CD4-positive, alpha-beta T cell treated with Interferon alpha-2 for 1 hour (primary cell): ENCODE measurements at regions not wholly inside any gene's neighbourhood (a gene's known extent, or its start where the extent isn't known, plus 50 kb on each side); places are given as distances from the start of the nearest gene placed in this dataset.

Experiments used
- DNase-seq, 2 donors: peaks; one replicate each; pipeline ENCODE4 v3.0.0-alpha.2; 2020 to 2022

DNA sequence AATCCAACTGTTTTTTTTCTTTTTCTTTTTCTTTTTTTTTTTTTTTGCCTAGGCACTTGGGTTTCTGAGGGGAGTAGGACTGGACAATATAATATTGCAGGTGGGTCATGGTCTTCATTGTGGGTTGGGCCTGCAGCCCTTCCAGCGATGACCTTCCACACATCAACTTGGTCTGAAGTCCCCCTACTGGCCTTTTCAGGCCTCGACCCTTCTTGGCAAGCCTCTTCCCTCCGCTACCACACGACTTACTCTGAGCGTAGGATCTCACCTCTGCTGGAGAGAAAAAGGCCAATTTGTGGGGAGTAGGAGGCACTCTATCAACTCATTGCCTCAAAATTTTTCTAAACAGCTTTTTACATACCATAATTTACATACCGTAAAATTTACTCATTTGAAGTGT, 51.1 kb upstream of the GRIK3 start:
- no peak for DNase-seq

GRCh38 chr1:37089750-37090149, 55.4 kb upstream of the GRIK3 start:
- no peak for DNase-seq

- DNase-seq: no peak
Measured at GRCh38 chr1:37090671-37091070, 56.4 kb upstream of the GRIK3 start.

GRCh38 chr1:37092937-37093336, 58.6 kb upstream of the GRIK3 start:
- no peak for DNase-seq

DNA sequence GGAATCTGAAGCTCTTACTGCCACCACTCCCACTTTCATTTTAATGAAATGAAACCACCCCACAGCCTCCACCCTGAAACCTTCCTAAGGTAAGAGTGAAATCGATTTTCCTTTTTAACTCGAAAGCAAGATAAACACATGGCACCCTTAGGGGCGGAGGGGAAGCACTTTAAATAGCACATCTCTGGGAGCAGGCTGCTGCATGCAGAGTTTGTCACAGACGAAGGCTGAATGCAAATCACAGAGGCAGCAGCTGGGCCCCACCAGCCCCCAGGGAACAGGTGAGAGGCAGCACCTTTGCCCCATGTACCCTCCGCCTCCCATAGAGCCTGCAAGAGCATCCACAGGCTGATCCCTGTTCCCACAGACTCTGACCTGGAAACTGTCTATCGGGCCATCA, 60.0 kb upstream of the GRIK3 start:
- no peak for DNase-seq

DNA sequence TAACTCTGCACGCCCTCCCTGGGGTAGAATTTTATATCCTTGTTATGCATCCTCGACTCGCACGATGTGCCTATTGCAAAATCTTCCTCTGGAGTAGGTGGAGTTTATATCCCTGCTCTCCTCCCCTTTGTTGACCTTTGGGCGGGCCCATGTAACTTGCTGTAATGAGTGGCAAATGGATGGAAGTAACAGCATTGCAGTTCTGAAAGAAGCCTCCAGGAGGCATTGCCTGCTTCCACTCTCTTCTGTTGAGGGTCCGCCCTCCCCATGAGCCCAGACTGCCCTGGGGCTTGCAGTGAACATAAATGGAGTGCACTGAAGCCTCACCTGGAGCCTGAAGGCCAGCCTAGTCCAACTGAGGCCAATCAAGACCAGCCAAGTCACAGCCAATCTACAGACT, 62.2 kb upstream of the GRIK3 start:
- DNase-seq: no peak

GRCh38 chr1:37097731-37098130, 63.4 kb upstream of the GRIK3 start:
- DNase-seq: no peak

GRCh38 chr1:37098237-37098636, 63.9 kb upstream of the GRIK3 start:
- no peak for DNase-seq

DNA sequence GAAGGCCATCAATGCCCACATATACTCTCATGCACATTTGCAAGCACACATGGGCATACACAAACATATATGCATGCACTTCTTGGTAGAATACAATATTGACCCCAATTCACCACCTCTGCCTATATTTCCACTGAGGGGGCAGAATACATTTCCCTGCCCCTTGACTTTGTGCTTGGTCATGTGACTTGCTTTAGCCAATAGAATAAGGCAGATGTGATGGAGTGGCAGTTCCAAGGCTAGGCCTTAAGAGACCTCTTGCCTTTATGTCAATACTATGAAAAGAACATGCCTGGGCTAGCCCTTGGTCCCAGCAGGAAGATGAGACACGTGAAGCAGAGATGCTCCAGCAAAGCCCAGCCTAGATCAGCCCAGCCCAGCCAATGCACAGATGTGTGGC, 66.0 kb upstream of the GRIK3 start:
- DNase-seq: no peak

DNA sequence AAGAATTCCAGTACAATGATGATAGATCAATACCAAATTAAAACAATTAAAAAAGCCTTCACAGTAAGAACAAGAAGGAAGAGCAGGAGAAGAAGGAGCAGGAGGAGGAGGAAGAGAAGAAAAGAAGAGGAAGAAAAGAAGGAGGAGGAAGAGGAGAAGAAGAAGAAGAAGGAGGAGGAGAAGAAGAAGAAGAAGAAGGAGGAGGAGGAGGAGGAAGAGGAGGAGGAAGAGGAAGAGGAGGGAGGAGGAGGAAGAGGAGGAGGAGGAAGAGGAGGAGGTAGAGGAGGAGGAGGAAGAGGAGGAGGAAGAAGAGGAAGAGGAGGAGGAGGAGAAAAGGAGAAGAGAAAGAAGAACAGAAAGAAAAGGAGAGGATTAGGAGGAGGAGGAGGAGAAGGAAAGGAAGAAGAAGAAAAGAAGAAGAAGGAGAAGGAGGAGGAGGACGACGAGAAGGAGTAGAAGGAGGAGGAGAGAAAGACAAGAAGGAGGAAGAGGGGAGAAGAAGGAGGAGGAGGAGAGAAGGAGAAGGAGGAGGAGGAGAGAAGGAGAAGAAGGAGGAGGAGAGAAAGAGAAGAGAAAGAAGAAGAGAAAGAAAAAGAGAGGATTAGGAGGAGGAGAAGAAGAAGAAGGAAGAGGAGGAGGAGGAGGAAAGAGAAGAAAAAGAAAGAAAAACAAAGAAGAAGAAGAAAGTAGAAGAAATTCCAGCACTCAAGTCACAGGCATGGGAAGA, 68.5 kb upstream of the GRIK3 start:
- no peak for DNase-seq

DNA sequence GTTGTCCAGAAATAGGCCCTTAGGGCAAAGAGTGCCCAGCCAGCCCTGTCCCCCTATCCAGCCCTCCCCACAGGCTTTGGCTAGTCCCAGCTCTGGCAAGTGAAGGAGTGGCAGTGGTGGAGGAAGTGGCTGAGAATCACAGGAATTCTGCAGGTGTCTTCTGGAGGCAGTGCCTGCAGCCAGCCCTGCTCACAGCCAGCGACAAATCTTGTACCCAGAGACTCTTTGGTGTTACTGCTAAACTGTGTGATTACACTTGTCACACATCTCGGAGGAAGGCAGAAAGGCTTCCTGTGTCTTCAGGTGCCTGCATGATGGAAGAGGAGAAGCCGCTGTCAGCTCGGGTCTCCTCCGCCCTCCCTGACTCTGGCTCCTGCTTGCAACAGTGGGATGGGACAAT, 71.6 kb upstream of the GRIK3 start:
- DNase-seq: no peak

GRCh38 chr1:37107153-37107907, 73.0 kb upstream of the GRIK3 start:
- no peak for DNase-seq

DNA sequence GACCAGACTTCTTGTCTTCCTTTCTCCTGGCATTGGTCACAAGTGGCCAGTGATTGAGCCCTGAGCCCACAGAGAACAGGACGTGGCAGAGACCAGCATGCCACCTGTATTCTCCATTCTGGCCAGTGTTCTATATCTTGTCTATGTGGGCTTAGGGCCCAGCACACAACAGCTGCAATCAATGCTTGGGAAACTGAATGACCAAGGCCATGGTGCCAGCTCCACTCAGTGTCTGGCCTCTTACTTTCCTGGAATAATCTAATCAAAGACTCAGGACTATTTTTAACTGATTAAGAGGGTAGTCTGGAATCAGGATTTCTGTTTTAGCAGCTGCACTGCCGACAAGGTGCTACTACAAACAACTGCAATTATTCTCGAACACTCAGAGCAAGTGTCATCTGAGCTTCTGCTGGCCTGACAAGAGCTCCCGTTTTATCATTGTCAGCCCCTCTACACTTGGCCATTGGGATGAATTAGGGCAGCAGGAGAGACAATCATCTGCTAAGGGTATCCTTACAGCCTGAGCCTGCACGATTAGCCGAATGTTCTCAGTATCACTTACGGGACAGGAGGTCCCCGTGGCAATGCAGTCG, 74.4 kb upstream of the GRIK3 start:
- no peak for DNase-seq

GRCh38 chr1:37112430-37112829, 78.1 kb upstream of the GRIK3 start:
- DNase-seq: no peak

DNA sequence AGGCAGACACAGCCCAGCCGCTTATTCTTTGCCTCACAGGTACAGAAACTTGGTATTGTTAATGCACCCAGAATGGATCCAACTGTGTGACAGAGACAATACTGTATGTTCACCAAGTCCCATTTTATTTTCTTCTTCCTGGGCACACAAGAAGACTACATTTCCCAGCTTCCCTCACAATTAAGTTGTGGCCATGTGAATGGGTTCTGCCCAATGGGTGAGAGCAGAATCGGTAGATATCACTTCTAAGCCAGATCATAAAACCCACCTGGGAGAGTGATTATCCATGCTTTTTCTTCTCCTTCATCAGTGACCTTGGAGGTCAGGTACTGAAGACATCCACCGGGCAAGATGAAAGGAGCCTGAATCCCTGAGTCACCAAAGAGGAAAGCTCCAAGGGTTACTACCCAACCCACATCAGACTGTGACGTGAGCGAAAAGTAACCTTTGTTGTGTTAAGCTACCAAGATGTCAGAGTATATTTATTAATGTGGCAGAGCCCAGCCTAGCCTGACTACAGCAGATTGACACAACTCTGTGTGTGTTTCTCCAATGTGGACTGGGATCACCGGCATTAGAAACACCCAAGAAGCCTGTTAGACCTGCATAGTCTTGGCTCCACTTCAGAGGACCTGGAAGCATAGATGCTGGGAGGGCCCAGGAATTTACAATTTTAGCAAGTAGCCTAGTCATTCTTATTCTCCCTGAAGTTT, 79.1 kb upstream of the GRIK3 start:
- DNase-seq: no peak

DNA sequence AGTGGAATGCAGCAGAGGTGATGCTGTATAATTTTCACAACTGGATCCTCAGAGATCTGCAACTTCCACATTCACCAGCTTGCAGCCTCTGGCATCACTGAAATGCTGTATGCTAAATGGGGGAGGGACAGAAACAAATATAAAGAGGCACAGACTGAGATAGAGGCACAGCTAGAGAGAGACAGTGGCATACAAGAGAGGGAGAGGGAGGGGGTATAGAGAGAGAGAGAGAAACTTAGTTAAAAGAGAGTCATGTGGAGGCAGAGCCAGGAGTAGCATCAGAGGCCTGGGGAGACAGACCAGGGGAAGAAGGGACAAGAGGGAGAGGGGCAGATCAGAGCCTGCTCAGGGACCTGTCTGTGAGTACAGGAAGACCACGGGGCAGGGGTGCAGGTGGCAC, 84.5 kb upstream of the GRIK3 start:
- no peak for DNase-seq

- no peak for DNase-seq
Measured at GRCh38 chr1:37120279-37120678, 86.0 kb upstream of the GRIK3 start.

DNA sequence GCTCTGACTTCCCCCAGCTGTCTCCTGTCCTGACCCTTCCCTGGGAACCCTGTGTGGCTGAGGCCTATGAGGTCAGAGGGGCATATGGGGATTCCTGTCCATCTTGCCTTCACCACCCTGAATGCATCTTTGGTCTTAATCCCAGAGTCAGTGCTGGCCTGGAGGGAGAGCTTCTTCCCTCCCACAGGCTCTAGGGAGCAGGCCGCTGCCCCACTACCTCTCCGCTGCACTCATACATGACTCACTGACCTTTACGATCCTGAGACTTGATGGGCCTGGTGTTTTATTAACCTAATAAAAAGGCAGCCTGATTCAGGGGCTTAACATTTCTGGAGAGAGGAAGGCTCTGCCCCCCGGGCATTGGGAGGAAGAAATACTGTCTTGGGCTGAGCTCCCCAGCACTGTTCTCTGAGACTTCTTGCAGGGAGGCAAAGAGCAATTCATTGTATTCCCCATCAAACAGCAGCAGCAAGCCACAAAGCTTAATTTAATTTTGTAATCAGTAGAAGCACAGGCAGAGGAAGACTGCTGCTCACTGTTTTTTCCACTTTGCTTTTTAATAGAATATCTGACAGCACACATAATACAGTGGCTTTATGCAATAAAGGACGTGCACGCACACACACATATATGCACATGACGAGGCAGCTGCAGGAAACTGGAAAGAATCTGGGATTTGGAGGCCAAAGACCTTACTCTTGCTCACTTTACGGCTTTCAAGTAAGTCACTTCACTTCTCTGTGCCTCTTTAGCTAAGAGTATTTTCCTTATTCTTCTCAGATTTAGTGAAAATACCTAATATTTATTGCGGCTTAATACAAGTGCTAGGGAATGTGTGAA, 89.2 kb upstream of the GRIK3 start:
- no peak for DNase-seq

DNA sequence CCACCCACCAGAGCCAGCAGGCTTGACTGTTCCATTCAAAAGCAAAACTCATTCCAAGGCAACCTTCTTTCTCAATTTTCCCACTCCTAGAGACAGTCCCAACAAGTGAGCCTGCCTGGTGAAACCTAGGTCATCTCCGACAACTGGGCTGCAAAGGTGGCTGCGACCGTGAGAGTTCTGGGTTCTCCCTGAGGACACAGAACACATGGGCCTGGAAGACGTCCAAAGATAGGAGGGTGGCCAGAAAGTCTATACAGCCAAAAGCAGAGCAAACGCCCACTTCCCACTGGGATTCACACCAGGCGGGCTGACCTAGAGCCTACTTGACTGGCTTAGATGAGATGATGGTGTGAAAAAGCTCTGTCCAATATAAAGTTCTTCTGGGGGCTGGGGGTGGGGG, 90.2 kb upstream of the GRIK3 start:
- no peak for DNase-seq

DNA sequence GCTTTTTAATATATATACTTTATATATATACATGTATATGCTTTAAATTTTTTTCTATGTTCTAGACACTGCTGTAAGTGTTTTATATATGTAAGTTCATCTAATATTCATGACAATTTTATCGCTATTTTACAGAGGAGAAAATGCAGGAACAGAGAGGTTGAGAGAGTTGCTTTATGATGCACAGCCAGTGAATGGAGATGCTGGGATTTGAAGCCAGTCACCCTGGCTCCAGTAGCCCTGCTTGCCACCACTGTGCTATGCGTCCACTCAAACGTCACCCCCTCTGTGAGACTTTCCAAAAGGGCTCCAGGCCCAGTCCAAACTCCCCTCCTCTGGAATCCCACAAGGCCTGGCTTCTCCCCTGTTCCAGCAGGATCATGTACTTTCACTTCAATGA, 91.0 kb upstream of the GRIK3 start:
- no peak for DNase-seq

DNA sequence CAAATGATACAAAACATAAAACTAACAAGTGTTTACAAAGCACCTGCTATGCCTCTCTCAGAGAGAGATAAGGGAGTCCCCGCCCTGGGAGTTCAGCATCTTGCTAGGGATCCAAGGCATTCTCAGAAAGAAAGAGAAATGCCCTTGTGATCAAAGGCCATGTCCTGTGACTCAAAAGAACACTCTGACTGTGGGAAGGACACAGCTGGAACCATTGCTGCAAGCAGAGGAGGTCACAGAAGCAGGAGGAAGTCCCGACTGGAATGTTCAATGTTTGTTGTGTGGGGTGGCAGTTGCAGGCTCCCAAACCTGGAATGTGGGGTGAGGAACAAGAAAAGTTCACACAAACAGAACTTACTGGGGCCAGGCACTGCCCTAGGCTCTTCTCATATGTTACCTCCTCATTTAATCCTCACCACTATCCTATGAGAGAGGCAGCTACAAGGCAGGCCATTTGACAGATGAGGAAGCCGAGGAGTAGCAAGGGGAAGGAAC, 93.0 kb upstream of the GRIK3 start:
- DNase-seq: no peak

DNA sequence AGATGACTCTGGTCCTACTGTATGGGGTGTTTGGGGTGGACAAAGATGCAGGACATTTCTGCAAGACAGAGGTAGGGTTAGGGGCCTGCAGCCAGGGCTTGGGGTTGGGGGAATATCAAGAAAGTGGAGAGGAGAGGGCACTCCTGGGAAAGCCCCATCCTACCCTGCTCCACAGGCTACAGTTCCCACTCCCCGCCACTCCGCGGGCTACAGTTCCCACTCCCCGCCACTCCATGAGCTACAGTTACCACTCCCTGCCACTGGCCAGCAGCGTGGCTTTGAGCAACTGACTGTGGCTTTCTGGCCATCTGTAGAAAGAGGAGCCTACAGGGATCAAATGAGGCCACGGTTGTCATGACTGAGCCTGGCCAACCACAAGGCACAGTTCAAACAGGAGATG, 93.8 kb upstream of the GRIK3 start:
- no peak for DNase-seq
